ENCODE measurements at regions not wholly inside any gene's neighbourhood (a gene's known extent, or its start where the extent isn't known, plus 50 kb on each side); places are given as distances from the start of the nearest gene placed in this dataset.

- Histone ChIP-seq H3K36me3 (ENCODE audit: control insufficient read depth, insufficient read depth, low read length) (no peaks in the 10 kb centered on the region), H3K9ac (ENCODE audit: insufficient read depth in 1 of 2, low read depth in 2 of 2, low read length in 2 of 2) (no peak overlapping the region), H3K4me2 (ENCODE audit: insufficient read depth, low read length) (no peak overlapping the region), H3K4me1 (replicated peaks in 1 of 2; ENCODE audit: control insufficient read depth in 2 of 2, insufficient read depth in 2 of 2, low read length in 2 of 2) (no peaks in the 10 kb centered on the region), H2AFZ (ENCODE audit: low read depth, low read length) (no peak overlapping the region), H3K9me1 (ENCODE audit: control insufficient read depth, insufficient read depth, low read length) (no peaks in the 10 kb centered on the region), H3K9me3 (replicated peaks; ENCODE audit: control insufficient read depth, insufficient read depth, low read depth, low read length) (no peaks in the 10 kb centered on the region), H3K79me2 (ENCODE audit: control insufficient read depth, insufficient read depth, low read length) (no peaks in the 10 kb centered on the region), H4K20me1 (replicated peaks; ENCODE audit: control insufficient read depth, insufficient read depth, low read length) (no peaks in the 10 kb centered on the region), H3K27me3 (ENCODE audit: control insufficient read depth in 2 of 2, insufficient read depth in 2 of 2, low read length in 2 of 2) (no peaks in the 10 kb centered on the region), H3K4me3 (no peak overlapping the region), H3K27ac (ENCODE audit: extremely low read depth, low read depth, low read length) (no peak overlapping the region)
- DNase-seq (ENCODE audit: extremely low read depth in 1 of 4, low spot score in 3 of 4) (no peak), FAIRE-seq (no peak), ATAC-seq (no peak)
- TF ChIP-seq ARID3B (CRISPR knock-in tag; IDR thresholded peaks at IDR 0.05; ENCODE audit: borderline replicate concordance) (no peak), ZNF695 (CRISPR knock-in tag; IDR thresholded peaks at IDR 0.05) (no peak), NRF1 (conservative IDR thresholded peaks at IDR 0.05 in 1 of 2, IDR thresholded peaks at IDR 0.05 in 1 of 2) (no peak), XRCC3 (IDR thresholded peaks at IDR 0.05) (no peak), NR2C2 (CRISPR knock-in tag; IDR thresholded peaks at IDR 0.05) (no peak), NR2C2 (tag; IDR thresholded peaks at IDR 0.05) (no peak), ZC3H4 (CRISPR knock-in tag; IDR thresholded peaks at IDR 0.05; ENCODE audit: borderline replicate concordance) (no peak), CBFB (CRISPR knock-in tag; IDR thresholded peaks at IDR 0.05) (no peak), ZBTB11 (CRISPR knock-in tag; IDR thresholded peaks at IDR 0.05) (no peak), MEF2A (IDR thresholded peaks at IDR 0.05; ENCODE audit: control insufficient read depth, low read depth, low read length) (no peak), POLR3G (IDR thresholded peaks at IDR 0.05; ENCODE audit: extremely low read depth, insufficient read length, insufficient replicate concordance) (no peak), PPARD (CRISPR knock-in tag; IDR thresholded peaks at IDR 0.05) (no peak), MAFK (IDR thresholded peaks at IDR 0.05; ENCODE audit: low read length) (no peak), ZNF77 (CRISPR knock-in tag; IDR thresholded peaks at IDR 0.05) (no peak), PTTG1 (tag; IDR thresholded peaks at IDR 0.05; ENCODE audit: low read depth) (no peak), TFAP4 (CRISPR knock-in tag; IDR thresholded peaks at IDR 0.05; ENCODE audit: borderline replicate concordance) (no peak), ESRRB (CRISPR knock-in tag; IDR thresholded peaks at IDR 0.05; ENCODE audit: borderline replicate concordance) (no peak)
- intact Hi-C loops (cut with micrococcal nuclease) (no loop called here), in situ Hi-C loops (cut with MboI) (no loop called here)
- 0% methylated on average over 5 of the region's 6 CpGs for WGBS (ENCODE audit: insufficient coverage, low coverage, missing lambda C conversion rate)
- ChIA-PET POLR2A (no interaction called here), CTCF (ENCODE audit: low intra/inter-chr PET ratio) (no interaction called here)
- BruUV-seq (replicated peaks) = no TSS peak
These were observed 474.4 kb downstream of the RASEF start for GRCh38 chr9:82588301-82589180.

All from K562 (cell line).